Karpas-422 (cell line): ENCODE measurements at regions not wholly inside any gene's neighbourhood (a gene's known extent, or its start where the extent isn't known, plus 50 kb on each side); places are given as distances from the start of the nearest gene placed in this dataset.

Experiments used
- DNase-seq: peaks from one replicate; pipeline ENCODE4 v3.0.0-alpha.2; 2015
- H2AFZ ChIP-seq: fragments of 200-600 bp; sonication (generic); 2 replicates; pipeline ENCODE4 v1.6.1; 2014; ENCODE audit warnings: antibody characterized with exemption, low read length, mixed read lengths
- H3K27ac ChIP-seq: fragments of 200-600 bp; sonication (generic); 2 replicates; pipeline ENCODE4 v1.5.1; 2014; ENCODE audit warnings: mild to moderate bottlenecking, low read length, moderate library complexity
- H3K27me3 ChIP-seq: fragments of 200-600 bp; sonication (generic); 2 replicates; pipeline ENCODE4 v1.6.1; 2014; ENCODE audit warnings: low read length, mixed read lengths
- H3K36me3 ChIP-seq: fragments of 200-600 bp; sonication (generic); 2 replicates; pipeline ENCODE4 v1.6.1; 2014; ENCODE audit warnings: low read length, mixed read lengths; ENCODE audit not compliant: insufficient read depth
- H3K4me1 ChIP-seq: fragments of 200-600 bp; sonication (generic); 2 replicates; pipeline ENCODE4 v1.6.1; 2014; ENCODE audit warnings: mild to moderate bottlenecking, low read length, mixed read lengths
- H3K4me2 ChIP-seq: fragments of 200-600 bp; sonication (generic); 2 replicates; pipeline ENCODE4 v1.6.1; 2014; ENCODE audit warnings: low read length, low read depth, mild to moderate bottlenecking; ENCODE audit not compliant: poor library complexity, severe bottlenecking
- H3K4me3 ChIP-seq: fragments of 200-600 bp; sonication (generic); 2 replicates; pipeline ENCODE4 v1.5.1; 2014; ENCODE audit warnings: mild to moderate bottlenecking, antibody characterized with exemption, low read length, mixed read lengths
- H3K79me2 ChIP-seq: fragments of 200-600 bp; sonication (generic); 2 replicates; pipeline ENCODE4 v1.6.1; 2014; ENCODE audit warnings: mild to moderate bottlenecking, low read length, mixed read lengths
- H3K9ac ChIP-seq: fragments of 200-600 bp; sonication (generic); 2 replicates; pipeline ENCODE4 v1.6.0; 2014; ENCODE audit warnings: low read length
- H3K9me2 ChIP-seq: fragments of 200-600 bp; sonication (generic), shearing (Covaris generic); replicated peaks from 2 replicates; pipeline ENCODE4 v1.6.0; 2014; ENCODE audit warnings: mild to moderate bottlenecking, low read length, moderate library complexity; ENCODE audit not compliant: insufficient read depth
- H3K9me3 ChIP-seq: fragments of 300-700, 200-600 bp; sonication (generic); 2 replicates; pipeline ENCODE4 v1.6.1; 2014; ENCODE audit warnings: low read length, mixed read lengths
- H4K20me1 ChIP-seq: fragments of 200-600 bp; sonication (generic); 2 replicates; pipeline ENCODE4 v1.6.1; 2014; ENCODE audit warnings: mild to moderate bottlenecking, antibody characterized with exemption, low read length, low read depth; ENCODE audit not compliant: insufficient read depth

- Histone ChIP-seq H3K4me1 (0 out of 2 replicates have a peak, but pooled peaks cover 3% of the 10 kb centered on the region), H3K9me3 (peaks cover 5% of the 10 kb centered on the region; the same call in 1 of the 2 replicates), H3K79me2 (peaks cover 35% of the 10 kb centered on the region), H3K9me2 (0 out of 2 replicates have a peak, but pooled peaks cover 3% of the 10 kb centered on the region), H2AFZ (no peak overlapping the region), H4K20me1 (no peaks in the 10 kb centered on the region), H3K9ac (no peak overlapping the region), H3K27me3 (no peaks in the 10 kb centered on the region), H3K4me3 (no peak overlapping the region), H3K27ac (no peak overlapping the region), H3K36me3 (peaks cover 25% of the 10 kb centered on the region), H3K4me2 (no peak overlapping the region)
- no peak for DNase-seq
These were observed 51.1 kb upstream of the NUDT6 start for GRCh38 chr4:122973465-122973864.

DNA sequence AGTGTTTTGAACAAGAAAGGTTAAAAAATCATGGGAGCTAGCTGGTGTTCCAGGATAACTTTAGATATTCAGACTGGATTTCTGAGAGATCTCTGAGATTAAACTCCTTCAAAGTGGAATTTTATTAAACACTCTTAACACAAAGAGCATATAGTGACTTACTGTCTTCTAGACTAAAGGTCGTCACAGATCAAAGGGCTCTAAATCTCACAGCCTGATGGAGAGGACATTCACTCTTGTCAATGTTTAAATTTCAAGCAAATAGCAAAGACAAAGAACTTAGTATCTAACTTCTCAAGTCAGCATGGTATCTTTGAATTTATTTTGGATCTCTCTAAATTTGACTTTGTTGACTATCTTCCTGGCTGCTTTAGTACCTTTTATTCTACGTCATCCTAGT is 53.7 kb upstream of the NUDT6 start:
- Histone ChIP-seq H3K27me3 (no peaks in the 10 kb centered on the region), H4K20me1 (no peaks in the 10 kb centered on the region), H3K27ac (no peak overlapping the region), H3K4me1 (no peaks in the 10 kb centered on the region), H3K4me2 (no peak overlapping the region), H3K9me3 (peaks cover 5% of the 10 kb centered on the region; the same call in 1 of the 2 replicates), H3K9me2 (0 out of 2 replicates have a peak, but pooled peaks cover 3% of the 10 kb centered on the region), H3K9ac (no peak overlapping the region), H3K4me3 (no peak overlapping the region), H3K79me2 (peaks cover 24% of the 10 kb centered on the region), H2AFZ (no peak overlapping the region), H3K36me3 (peaks cover 40% of the 10 kb centered on the region)
- no peak for DNase-seq

- no peak overlapping the region for H3K9ac ChIP-seq
- H3K36me3 ChIP-seq = peaks cover 48% of the 10 kb centered on the region
- H3K4me3 ChIP-seq = no peak overlapping the region
- peaks cover 28% of the 10 kb centered on the region for H3K79me2 ChIP-seq
- H4K20me1 ChIP-seq = no peaks in the 10 kb centered on the region
- H3K27me3 ChIP-seq = no peaks in the 10 kb centered on the region
- peaks cover 9% of the 10 kb centered on the region for H3K9me3 ChIP-seq
- no peaks in the 10 kb centered on the region for H3K9me2 ChIP-seq
- no peak overlapping the region for H3K4me2 ChIP-seq
- H3K4me1 ChIP-seq = no peaks in the 10 kb centered on the region
- no peak for DNase-seq
- no peak overlapping the region for H2AFZ ChIP-seq
- no peak overlapping the region for H3K27ac ChIP-seq
These were observed 54.7 kb upstream of the NUDT6 start for GRCh38 chr4:122977103-122977502.

GRCh38 chr4:122978109-122978508 is 55.7 kb upstream of the NUDT6 start:
- no peak overlapping the region for H2AFZ ChIP-seq
- H3K4me2 ChIP-seq = no peak overlapping the region
- no peak overlapping the region for H3K9ac ChIP-seq
- H3K27ac ChIP-seq = no peak overlapping the region
- H3K9me2 ChIP-seq = no peaks in the 10 kb centered on the region
- peaks cover 53% of the 10 kb centered on the region for H3K36me3 ChIP-seq
- H3K79me2 ChIP-seq = peaks cover 28% of the 10 kb centered on the region
- H4K20me1 ChIP-seq = no peaks in the 10 kb centered on the region
- peaks cover 13% of the 10 kb centered on the region for H3K9me3 ChIP-seq
- DNase-seq = no peak
- no peak overlapping the region for H3K4me3 ChIP-seq
- H3K4me1 ChIP-seq = no peaks in the 10 kb centered on the region
- H3K27me3 ChIP-seq = no peaks in the 10 kb centered on the region

DNA sequence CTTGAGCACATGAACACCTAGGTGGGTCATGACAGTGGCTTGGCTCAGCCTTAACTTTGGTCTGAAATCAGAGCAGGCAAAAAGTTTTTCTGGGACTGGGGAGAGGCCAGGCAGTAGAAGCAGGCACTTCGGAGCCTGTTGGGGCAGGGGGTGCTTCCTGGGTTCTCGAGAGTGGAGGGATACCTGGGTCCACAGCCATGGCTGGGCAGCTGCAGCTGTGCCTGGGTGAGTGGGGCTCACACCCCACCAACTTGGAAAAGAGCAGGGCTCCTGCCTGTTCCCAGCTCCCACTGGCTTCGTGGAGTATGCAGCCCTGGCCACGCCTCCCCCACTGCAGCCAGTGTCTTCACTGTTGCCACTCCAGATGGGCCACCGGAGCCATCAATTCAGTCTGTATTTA is 56.4 kb upstream of the NUDT6 start:
- Histone ChIP-seq H3K9me3 (peaks cover 15% of the 10 kb centered on the region), H3K4me3 (no peak overlapping the region), H3K9me2 (no peaks in the 10 kb centered on the region), H2AFZ (no peak overlapping the region), H4K20me1 (no peaks in the 10 kb centered on the region), H3K4me1 (no peaks in the 10 kb centered on the region), H3K9ac (no peak overlapping the region), H3K36me3 (peaks cover 60% of the 10 kb centered on the region), H3K79me2 (peaks cover 27% of the 10 kb centered on the region), H3K27ac (no peak overlapping the region), H3K4me2 (no peak overlapping the region), H3K27me3 (no peaks in the 10 kb centered on the region)
- DNase-seq = no peak

DNA sequence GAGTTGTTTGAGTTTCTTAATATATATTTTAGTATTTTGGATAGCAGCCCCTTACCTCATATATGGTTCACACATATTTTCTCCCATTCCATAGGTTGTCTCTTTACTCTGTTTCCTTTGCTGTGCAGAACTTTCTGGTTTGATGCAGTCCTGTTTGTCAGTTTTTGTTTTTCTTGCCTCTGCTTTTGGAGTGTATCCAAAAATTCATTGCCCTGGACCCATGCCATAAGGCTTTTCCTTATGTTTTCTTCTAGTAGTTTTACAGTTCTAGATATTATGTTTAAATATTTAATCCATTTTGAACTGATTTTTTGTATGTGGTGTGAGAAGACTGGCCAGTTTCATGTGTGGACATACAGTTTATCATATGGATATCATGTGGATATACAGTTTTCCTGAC is 58.5 kb upstream of the NUDT6 start:
- peaks cover 29% of the 10 kb centered on the region for H3K79me2 ChIP-seq
- no peak for DNase-seq
- H3K36me3 ChIP-seq = peaks cover 54% of the 10 kb centered on the region
- no peaks in the 10 kb centered on the region for H3K4me1 ChIP-seq
- H3K27ac ChIP-seq = no peak overlapping the region
- H3K4me3 ChIP-seq = no peak overlapping the region
- H2AFZ ChIP-seq = no peak overlapping the region
- H3K27me3 ChIP-seq = no peaks in the 10 kb centered on the region
- H3K9me2 ChIP-seq = no peaks in the 10 kb centered on the region
- H4K20me1 ChIP-seq = no peaks in the 10 kb centered on the region
- H3K4me2 ChIP-seq = no peak overlapping the region
- peaks cover 14% of the 10 kb centered on the region; the same call in 1 of the 2 replicates for H3K9me3 ChIP-seq
- H3K9ac ChIP-seq = no peak overlapping the region

DNA sequence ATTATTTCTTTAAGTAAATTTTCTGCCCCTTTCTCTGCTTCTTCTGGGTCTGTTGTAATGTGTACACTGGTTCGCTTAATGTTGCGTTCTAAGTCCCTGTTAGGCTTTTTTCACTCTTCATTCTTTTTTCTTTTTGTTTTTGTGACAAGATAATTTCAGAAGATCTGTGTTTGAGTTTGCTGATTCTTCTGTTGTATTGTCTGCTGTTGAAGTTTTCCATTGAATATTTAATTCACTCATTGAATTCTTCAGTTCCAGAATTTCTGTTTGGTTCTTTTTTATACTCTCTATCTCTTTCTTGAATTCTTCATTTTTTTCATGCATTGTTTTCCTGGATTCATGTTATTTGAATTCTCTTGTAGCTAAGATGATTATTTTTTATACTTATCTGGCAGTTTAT is 66.3 kb upstream of the NUDT6 start:
- no peak overlapping the region for H3K27ac ChIP-seq
- no peak for DNase-seq
- no peaks in the 10 kb centered on the region for H4K20me1 ChIP-seq

GRCh38 chr4:122990891-122991290 is 68.5 kb upstream of the NUDT6 start:
- no peak for DNase-seq
- no peak overlapping the region for H3K9ac ChIP-seq
- no peaks in the 10 kb centered on the region for H3K4me1 ChIP-seq
- H2AFZ ChIP-seq = no peak overlapping the region
- H3K79me2 ChIP-seq = peaks cover 43% of the 10 kb centered on the region
- H3K4me2 ChIP-seq = no peak overlapping the region
- H3K27ac ChIP-seq = no peak overlapping the region
- no peaks in the 10 kb centered on the region for H4K20me1 ChIP-seq
- H3K9me2 ChIP-seq = no peaks in the 10 kb centered on the region
- H3K36me3 ChIP-seq = peaks cover 44% of the 10 kb centered on the region
- H3K4me3 ChIP-seq = no peak overlapping the region
- H3K9me3 ChIP-seq = peaks cover 24% of the 10 kb centered on the region
- no peaks in the 10 kb centered on the region for H3K27me3 ChIP-seq

More for the DNA sequence above, 66.3 kb upstream of the NUDT6 start:
- Histone ChIP-seq H3K4me1 (no peaks in the 10 kb centered on the region), H3K27me3 (no peaks in the 10 kb centered on the region), H3K79me2 (peaks cover 54% of the 10 kb centered on the region), H3K36me3 (peaks cover 51% of the 10 kb centered on the region), H2AFZ (no peak overlapping the region), H3K9ac (no peak overlapping the region), H3K4me3 (no peak overlapping the region), H3K9me3 (peaks cover 28% of the 10 kb centered on the region), H3K9me2 (no peaks in the 10 kb centered on the region), H3K4me2 (no peak overlapping the region)

DNA sequence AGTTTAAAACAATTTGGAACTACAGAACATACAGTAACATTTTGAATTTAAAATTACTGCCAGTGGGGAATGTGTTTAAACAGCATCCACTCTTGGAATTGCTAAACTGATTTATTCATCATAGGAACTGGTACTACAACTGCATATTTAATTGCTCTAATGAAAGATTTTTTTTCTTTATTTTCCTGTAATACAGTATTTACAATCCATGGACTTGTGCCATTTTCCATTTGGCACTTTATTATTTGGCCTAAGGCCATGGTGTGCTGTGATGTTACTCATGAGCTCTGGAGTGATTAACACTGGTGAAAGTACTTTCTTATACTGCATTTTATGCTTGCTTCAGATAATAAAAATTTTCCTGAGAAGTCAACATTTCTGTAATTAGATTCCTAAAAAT is 69.7 kb upstream of the NUDT6 start:
- Histone ChIP-seq H3K4me3 (no peak overlapping the region), H3K9ac (no peak overlapping the region), H2AFZ (no peak overlapping the region), H3K27me3 (no peaks in the 10 kb centered on the region), H3K4me1 (no peaks in the 10 kb centered on the region), H3K79me2 (peaks cover 43% of the 10 kb centered on the region), H3K9me2 (no peaks in the 10 kb centered on the region), H4K20me1 (no peaks in the 10 kb centered on the region), H3K4me2 (no peak overlapping the region), H3K27ac (no peak overlapping the region), H3K9me3 (peaks cover 20% of the 10 kb centered on the region), H3K36me3 (peaks cover 37% of the 10 kb centered on the region)
- DNase-seq = no peak
